Loucy (cell line): ENCODE measurements at regions not wholly inside any gene's neighbourhood (a gene's known extent, or its start where the extent isn't known, plus 50 kb on each side); places are given as distances from the start of the nearest gene placed in this dataset.

Experiments
- H2AFZ ChIP-seq: fragments of 200-600 bp; sonication (generic); 2 replicates; pipeline ENCODE4 v1.6.0; 2016; ENCODE audit warnings: antibody characterized with exemption, mild to moderate bottlenecking, low read length, moderate library complexity
- H3F3A ChIP-seq: fragments of 200-600 bp; 2 replicates; pipeline ENCODE4 v1.6.0; 2016; ENCODE audit warnings: antibody characterized with exemption, low read depth, mild to moderate bottlenecking
- H3K27me3 ChIP-seq: fragments of 200-600 bp; sonication (generic); 2 replicates; pipeline ENCODE4 v1.6.1; 2014; ENCODE audit warnings: low read length, mild to moderate bottlenecking; ENCODE audit not compliant: insufficient read depth, poor library complexity, severe bottlenecking
- H3K36me3 ChIP-seq: fragments of 200-600 bp; sonication (generic); 2 replicates; pipeline ENCODE4 v1.6.1; 2016; ENCODE audit warnings: low read length; ENCODE audit not compliant: insufficient read depth
- H3K4me1 ChIP-seq: fragments of 200-600 bp; sonication (generic); 2 replicates; pipeline ENCODE4 v1.5.1; 2014; ENCODE audit warnings: low read length, mild to moderate bottlenecking; ENCODE audit not compliant: insufficient read depth, poor library complexity, severe bottlenecking
- H3K4me2 ChIP-seq: fragments of 200-600 bp; sonication (generic); 2 replicates; pipeline ENCODE4 v1.6.0; 2014; ENCODE audit warnings: antibody characterized with exemption, low read length, low read depth, mild to moderate bottlenecking; ENCODE audit not compliant: poor library complexity, severe bottlenecking
- H3K4me3 ChIP-seq: fragments of 200-600 bp; sonication (generic); 2 replicates; pipeline ENCODE4 v1.5.1; 2014; ENCODE audit warnings: low read length, mild to moderate bottlenecking, mixed read lengths; ENCODE audit not compliant: poor library complexity, severe bottlenecking
- H3K79me2 ChIP-seq: fragments of 200-600 bp; sonication (generic); 2 replicates; pipeline ENCODE4 v1.6.1; 2014; ENCODE audit warnings: low read length; ENCODE audit not compliant: insufficient read depth
- H3K9ac ChIP-seq: fragments of 200-600 bp; sonication (generic); 2 replicates; pipeline ENCODE4 v1.6.0; 2014; ENCODE audit warnings: mild to moderate bottlenecking, low read depth, low read length, moderate library complexity; ENCODE audit not compliant: poor library complexity, severe bottlenecking
- H3K9me2 ChIP-seq: fragments of 200-600 bp; sonication (generic); replicated peaks from 2 replicates; pipeline ENCODE4 v1.6.1; 2016; ENCODE audit warnings: low read depth, low read length, mixed read lengths
- H3K9me3 ChIP-seq: fragments of 200-600 bp; sonication (generic); 2 replicates; pipeline ENCODE4 v1.6.1; 2014; ENCODE audit warnings: mild to moderate bottlenecking, antibody characterized with exemption, low read length, low read depth; ENCODE audit not compliant: insufficient read depth
- H4K20me1 ChIP-seq: fragments of 200-600 bp; sonication (generic); 2 replicates; pipeline ENCODE4 v1.6.0; 2014; ENCODE audit warnings: antibody characterized with exemption, low read length, mild to moderate bottlenecking; ENCODE audit not compliant: insufficient read depth, poor library complexity, severe bottlenecking
- CTCF ChIP-seq: fragments of 200-600 bp; sonication (generic); conservative IDR thresholded peaks from 2 replicates; pipeline ENCODE4 v1.5.1; 2014; ENCODE audit warnings: mild to moderate bottlenecking, antibody characterized with exemption, low read length
- EZH2phosphoT487 ChIP-seq: fragments of 200-600 bp; IDR thresholded peaks from 2 replicates; pipeline ENCODE4 v1.6.1; 2018; ENCODE audit warnings: antibody characterized with exemption, mild to moderate bottlenecking, moderate library complexity, borderline replicate concordance

GRCh38 chr1:233459968-233460367 lies 132.4 kb downstream of the MAP3K21 start:
- peaks cover 8% of the 10 kb centered on the region for H3K4me1 ChIP-seq
- H3K4me2 ChIP-seq: peak overlapping the region; percentile 21
- no peak for TF ChIP-seq EZH2phosphoT487
- TF ChIP-seq CTCF: no peak
- no peaks in the 10 kb centered on the region for H3F3A ChIP-seq
- no peak overlapping the region for H3K9ac ChIP-seq
- H3K79me2 ChIP-seq: no peaks in the 10 kb centered on the region
- H3K27me3 ChIP-seq: no peaks in the 10 kb centered on the region
- H3K4me3 ChIP-seq: no peak overlapping the region
- H2AFZ ChIP-seq: no peak overlapping the region
- H3K9me2 ChIP-seq: no peaks in the 10 kb centered on the region
- H3K36me3 ChIP-seq: no peaks in the 10 kb centered on the region
- H4K20me1 ChIP-seq: no peaks in the 10 kb centered on the region
- H3K9me3 ChIP-seq: no peaks in the 10 kb centered on the region

- no peaks in the 10 kb centered on the region for H3K9me2 ChIP-seq
- no peaks in the 10 kb centered on the region for H4K20me1 ChIP-seq
- H3K27me3 ChIP-seq: no peaks in the 10 kb centered on the region
- no peaks in the 10 kb centered on the region for H3K36me3 ChIP-seq
- no peaks in the 10 kb centered on the region for H3K79me2 ChIP-seq
- TF ChIP-seq CTCF (no peak), EZH2phosphoT487 (no peak)
- H3F3A ChIP-seq: no peaks in the 10 kb centered on the region
- no peak overlapping the region for H3K4me3 ChIP-seq
- no peak overlapping the region for H3K4me2 ChIP-seq
- no peak overlapping the region for H2AFZ ChIP-seq
- H3K4me1 ChIP-seq: peaks cover 8% of the 10 kb centered on the region
- H3K9me3 ChIP-seq: no peaks in the 10 kb centered on the region
- H3K9ac ChIP-seq: no peak overlapping the region
These were observed 133.2 kb downstream of the MAP3K21 start for GRCh38 chr1:233460692-233461091.

GRCh38 chr1:233461847-233462246 lies 134.3 kb downstream of the MAP3K21 start:
- Histone ChIP-seq H4K20me1 (no peaks in the 10 kb centered on the region), H3K27me3 (no peaks in the 10 kb centered on the region)

More at GRCh38 chr1:233461847-233462246, 134.3 kb downstream of the MAP3K21 start:
- no peaks in the 10 kb centered on the region for H3F3A ChIP-seq
- peaks cover 8% of the 10 kb centered on the region for H3K4me1 ChIP-seq
- H3K4me2 ChIP-seq: no peak overlapping the region
- H2AFZ ChIP-seq: no peak overlapping the region
- no peak overlapping the region for H3K4me3 ChIP-seq
- no peaks in the 10 kb centered on the region for H3K9me2 ChIP-seq
- no peak for TF ChIP-seq CTCF
- H3K9ac ChIP-seq: no peak overlapping the region
- no peaks in the 10 kb centered on the region for H3K36me3 ChIP-seq
- H3K79me2 ChIP-seq: no peaks in the 10 kb centered on the region
- no peaks in the 10 kb centered on the region for H3K9me3 ChIP-seq
